SHP77 treated with DMSO at 0.1 percent for 48 hours (cell line): ENCODE measurements at regions not wholly inside any gene's neighbourhood (a gene's known extent, or its start where the extent isn't known, plus 50 kb on each side); places are given as distances from the start of the nearest gene placed in this dataset.
"Not testable (repeated sequence)": the region's sequence is repeated elsewhere in the genome, so short reads cannot be mapped to it uniquely, and the experiment has no call there.

Experiments used
- DNase-seq: peaks from one replicate; lab custom pipeline; 2025; lab: John Stamatoyannopoulos, UW

DNA sequence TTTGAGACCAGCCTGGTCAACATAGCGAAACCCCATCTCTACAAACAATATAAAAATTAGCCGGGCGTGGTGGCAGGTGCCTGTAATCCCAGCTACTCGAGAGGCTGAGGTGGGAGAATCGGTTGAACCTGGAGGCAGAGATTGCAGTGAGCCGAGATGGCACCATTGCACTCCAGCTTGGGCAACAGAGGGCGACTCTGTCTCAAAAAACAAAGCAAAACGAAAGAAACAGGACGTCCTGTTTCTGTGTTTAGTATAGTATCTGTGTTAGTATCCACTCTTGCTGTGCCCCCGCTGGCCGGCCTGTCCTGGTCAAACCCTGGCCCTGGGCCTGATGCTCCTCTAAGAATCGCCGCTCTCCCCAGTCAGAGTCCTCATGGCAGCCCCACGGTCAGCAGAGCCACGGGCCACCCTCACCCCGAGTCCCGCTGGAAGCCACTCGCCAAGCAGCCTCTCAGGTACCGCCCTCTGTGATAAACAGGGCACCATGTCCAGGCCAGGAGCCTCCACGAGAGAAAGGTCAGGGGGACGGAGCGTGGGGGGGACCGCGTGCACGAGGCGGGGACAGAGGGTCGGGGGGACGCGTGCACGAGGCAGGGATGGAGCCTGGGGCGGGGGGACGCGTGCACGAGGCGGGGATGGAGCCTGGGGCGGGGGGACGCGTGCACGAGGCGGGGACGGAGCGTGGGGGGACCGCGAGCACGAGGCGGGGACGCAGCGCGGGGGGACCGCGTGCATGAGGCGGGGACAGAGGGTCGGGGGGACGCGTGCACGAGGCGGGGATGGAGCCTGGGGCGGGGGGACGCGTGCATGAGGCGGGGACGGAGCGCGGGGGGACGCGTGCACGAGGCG is 384.5 kb downstream of the SMOC2 start:
- DNase-seq, result no peak

DNA sequence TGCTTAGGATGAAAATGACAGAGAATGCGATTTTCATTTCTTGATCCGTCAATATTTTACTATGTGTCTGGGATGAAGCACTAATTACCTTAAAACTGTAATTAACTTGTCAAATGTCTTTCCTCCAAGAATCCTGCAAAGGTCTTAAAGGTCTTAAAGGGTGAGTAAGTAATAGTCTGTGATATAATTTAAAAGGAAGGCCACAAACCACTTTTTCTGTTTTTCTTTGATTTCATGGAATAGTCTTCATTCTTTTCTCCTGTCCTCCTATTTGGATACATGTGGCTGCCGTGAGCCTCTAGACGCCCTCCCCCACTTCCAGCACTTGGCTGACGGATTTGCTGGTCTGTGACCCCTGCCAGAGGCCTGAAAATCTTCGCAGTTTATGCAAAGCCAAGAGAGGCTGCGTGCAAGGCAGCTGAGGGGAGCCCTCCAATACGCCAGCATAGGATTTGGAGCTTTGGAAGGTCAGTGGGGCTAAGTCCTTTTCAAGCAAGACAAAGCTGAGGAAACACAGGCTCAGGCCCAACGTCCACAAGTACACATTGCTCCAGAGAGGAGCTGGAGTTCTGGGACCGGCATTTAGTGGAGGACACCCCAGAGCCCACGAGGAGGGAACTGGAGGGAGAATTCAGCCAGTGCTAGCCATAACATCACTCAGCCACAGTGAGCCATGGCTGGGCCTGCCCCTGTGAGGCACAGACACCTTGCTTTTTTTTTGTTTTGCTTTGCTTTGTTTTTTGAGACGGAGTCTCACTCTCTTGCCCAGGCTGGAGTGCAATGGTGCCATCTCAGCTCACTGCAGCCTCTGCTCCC is 382.6 kb downstream of the SMOC2 start:
- DNase-seq, result no peak

DNA sequence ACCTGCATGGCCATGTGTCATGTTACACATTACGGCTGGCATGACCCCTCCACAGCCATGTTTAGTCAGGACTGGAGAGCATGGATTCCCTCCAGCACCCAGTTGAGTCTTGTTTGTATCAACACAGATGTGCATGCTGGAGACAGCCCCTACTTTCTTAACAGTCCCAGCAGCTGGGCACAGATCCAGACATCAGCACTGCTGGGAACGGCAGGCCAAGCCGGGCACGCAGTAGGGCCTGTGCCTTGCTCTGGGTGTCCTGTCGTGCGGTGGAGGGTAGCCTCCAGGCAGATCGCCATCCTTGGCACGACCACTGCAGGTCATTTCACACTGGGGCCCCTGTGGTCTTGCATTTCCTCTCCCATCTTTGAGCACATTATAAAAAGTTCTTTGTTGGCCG is 381.4 kb downstream of the SMOC2 start:
- DNase-seq, result no peak

- DNase-seq, result no peak
Measured at GRCh38 chr6:168819546-168819945, 378.6 kb downstream of the SMOC2 start.

GRCh38 chr6:168817558-168818159 is 376.7 kb downstream of the SMOC2 start:
- no peak for DNase-seq

- no peak for DNase-seq
Measured at GRCh38 chr6:168815229-168815628, 374.2 kb downstream of the SMOC2 start.

GRCh38 chr6:168808232-168808631 is 367.2 kb downstream of the SMOC2 start:
- no peak for DNase-seq

- no peak for DNase-seq
Measured at GRCh38 chr6:168804331-168804730, 363.3 kb downstream of the SMOC2 start.

DNA sequence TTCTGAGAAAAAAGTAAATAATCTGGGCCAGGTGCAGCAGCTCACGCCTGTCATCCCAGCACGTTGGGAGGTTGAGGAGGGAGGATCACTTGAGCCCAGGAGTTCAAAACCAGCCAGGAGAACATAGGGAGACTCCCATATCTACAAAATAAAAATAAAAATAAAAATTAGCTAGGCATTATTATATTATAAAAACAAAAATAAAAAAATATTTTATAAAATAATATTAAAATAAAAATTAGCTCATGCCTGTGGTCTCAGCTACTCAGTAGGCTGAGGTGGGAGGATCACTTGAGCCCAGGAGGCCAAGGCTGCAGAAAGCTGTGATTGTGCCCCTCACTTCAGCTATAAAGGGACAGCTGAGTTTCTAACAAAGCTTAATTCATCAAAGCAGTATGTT is 362.9 kb downstream of the SMOC2 start:
- DNase-seq, result no peak

GRCh38 chr6:168799067-168799466 is 358.1 kb downstream of the SMOC2 start:
- DNase-seq, result no peak

DNA sequence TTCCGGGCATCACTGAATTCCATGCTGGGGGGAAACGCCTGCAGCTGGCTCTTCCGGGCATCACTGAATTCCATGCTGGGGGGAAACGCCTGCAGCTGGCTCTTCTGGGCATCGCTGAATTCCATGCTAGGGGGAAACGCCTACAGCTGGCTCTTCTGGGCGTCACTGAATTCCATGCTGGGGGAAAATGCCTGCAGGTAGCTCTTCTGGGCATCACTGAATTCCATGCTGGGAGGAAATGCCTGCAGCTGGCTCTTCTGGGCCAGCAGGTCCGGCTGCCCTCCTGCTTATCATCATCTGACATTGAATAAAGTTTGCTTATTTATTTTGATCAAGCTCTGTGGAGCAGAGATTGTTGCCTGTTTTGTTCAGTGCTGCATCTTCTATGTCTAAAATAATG is 355.1 kb downstream of the SMOC2 start:
- no peak for DNase-seq

DNA sequence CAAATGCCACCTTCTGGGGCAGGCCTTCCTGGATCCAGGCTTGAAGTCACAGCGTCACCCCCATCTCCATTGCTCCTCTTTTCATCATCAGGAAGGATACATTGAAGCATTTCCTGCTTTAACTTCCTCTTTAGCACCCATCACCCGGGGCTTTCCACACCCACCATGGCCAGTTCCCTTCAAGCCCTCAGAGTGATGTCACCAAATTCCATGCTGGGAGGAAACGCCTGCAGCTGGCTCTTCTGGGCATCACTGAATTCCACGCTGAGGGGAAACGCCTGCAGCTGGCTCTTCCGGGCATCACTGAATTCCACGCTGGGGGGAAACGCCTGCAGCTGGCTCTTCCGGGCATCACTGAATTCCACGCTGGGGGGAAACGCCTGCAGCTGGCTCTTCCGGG is 354.6 kb downstream of the SMOC2 start:
- DNase-seq, result not testable (repeated sequence)

GRCh38 chr6:168794491-168794890 is 353.5 kb downstream of the SMOC2 start:
- no peak for DNase-seq

DNA sequence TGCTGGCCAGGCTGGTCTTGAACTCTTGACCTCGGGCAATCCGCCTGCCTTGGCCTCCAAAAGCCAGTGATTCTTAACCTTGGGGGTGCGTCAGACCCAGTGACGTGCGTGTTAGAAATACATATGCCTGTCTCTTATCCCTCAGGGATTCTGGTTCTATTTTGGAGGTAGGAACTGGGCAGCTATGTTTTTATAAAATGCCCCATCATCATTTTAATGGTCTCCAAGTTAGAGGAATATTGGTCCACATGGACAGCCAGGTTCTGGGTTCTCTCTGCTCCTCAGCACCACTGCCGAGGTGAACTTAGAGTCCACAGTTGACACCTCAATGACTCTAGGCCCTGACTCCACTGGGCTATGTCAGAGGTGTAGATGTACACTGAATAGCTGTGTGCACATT is 352.7 kb downstream of the SMOC2 start:
- no peak for DNase-seq

DNA sequence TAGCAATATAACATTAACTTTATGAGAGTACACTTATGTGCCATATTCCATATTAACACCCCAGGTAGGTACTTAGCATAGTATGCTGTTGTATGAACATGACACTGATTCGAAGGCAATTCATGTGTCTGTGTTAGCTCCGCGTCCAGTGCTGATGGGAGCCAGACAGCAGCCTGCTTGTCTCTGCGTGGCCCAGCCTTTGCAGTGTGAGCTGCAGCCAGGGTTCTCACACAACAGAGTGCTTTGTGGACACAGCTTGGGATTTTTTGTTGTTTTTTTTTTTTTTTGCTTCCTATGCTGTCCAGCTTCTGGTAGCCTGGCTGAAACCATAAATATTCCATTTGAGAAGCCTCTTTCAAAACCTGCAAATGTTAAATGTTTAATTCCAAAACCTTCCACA is 350.9 kb downstream of the SMOC2 start:
- DNase-seq, result no peak

DNA sequence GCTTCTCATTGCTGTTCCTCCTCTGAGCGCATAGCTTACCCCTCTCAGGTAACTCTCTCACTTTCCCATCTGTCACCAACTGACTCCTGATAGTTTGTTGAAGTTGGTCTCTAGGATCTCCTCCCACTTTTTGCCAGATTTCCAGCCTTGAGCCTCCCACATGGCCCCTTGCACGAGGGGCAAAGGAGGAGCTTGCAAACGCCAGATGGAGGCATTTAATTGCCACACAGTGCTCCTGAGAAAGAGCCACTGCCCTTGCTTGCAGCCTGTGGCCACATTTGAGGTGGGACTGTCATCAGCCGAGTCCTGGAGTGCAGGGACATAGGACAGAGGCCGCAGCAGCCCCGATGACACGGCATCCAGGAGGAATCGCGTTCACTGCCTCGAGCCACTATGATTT is 348.7 kb downstream of the SMOC2 start:
- no peak for DNase-seq

GRCh38 chr6:168785720-168786511 is 344.9 kb downstream of the SMOC2 start:
- DNase-seq, result no peak

GRCh38 chr6:168784426-168784825 is 343.4 kb downstream of the SMOC2 start:
- DNase-seq, result no peak

DNA sequence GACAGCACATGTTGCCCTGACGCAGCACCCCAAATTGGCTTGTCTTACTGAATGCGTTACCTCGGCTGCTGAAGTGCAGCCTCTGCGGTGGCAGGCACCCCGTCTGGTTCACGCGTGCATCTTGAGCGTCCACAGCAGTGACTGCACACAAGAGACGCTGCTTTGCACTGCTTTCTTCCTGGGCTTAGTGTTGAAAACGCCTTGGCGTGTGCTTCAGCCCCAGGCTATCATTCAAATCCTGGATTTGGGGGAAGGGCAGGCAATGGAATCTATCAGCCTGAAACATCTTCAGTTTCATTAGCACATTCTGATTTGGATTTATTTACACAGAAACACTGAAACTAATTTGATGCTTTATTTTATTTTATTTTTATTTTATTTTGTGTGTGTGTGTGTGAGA is 342.7 kb downstream of the SMOC2 start:
- DNase-seq, result no peak

DNA sequence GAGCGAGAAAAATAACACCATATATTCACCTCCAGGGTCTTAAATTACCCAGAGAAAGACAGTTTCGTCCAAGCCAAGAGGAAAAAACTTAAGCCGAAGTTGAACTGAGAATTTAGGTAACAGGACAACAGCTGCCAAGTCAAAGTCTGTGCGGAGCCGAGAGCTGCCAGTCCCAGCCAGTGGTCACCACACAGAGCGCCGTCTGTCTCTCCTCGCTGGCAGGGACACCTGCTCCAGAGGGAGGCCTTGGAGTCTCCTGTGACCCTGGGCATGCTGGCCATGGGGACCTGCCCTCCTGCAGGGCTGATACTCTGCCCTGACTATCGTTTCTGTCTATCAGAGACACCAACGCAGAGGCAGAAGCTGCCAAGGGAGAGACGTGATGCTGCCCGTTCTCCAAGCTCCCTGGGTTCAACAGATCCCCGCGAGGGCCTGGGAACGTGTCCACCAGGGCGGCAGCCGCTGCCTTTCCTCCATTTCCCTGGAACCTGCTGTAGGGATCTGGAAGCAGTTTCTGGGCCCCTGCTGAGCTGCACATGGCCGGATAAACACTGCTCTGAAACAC is 341.3 kb downstream of the SMOC2 start:
- no peak for DNase-seq

DNA sequence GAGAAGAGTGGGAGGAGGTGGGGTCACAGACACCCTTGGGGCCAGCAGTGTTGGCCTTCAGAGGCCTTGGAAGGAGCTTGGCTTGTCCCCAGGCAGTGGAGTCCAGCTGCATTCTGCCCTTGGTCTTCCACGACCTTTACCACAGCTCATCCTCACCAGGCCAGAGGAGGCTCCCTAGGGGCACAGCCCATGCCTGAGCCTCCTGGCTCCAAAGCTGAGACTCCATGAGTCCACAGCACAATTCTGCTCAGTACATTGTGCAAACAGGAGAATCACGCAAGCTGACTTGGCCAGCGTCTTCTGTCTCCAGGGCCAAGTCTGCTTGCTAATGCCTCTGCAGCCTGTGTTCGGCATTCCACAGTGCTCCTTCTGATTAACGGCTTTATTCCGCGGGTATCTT is 337.2 kb downstream of the SMOC2 start:
- no peak for DNase-seq

DNA sequence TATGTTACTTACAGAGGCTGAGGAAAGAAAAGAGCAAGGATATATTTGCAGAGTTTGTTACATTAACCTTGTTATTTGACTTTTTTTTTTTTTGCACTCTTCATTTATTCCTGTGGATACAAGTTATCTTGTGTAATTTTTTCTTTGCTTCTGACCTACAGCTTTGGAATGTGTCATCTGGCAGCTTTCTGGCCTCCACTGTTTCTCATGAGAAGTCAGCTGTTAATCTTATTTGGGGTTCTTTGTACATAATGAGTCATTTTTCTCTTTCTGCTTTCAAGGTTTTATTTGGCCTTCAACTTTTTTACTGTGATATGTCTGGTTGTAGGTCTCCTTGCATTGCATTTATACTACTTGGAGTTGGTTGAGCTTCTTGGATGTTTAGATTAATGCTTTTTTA is 333.4 kb downstream of the SMOC2 start:
- no peak for DNase-seq
